GM23338 (cell line): ENCODE measurements at regions not wholly inside any gene's neighbourhood (a gene's known extent, or its start where the extent isn't known, plus 50 kb on each side); places are given as distances from the start of the nearest gene placed in this dataset.

Experiments used
- CTCF ChIP-seq, 2 experiments: fragments of 200-600 bp in 1 of 2; sonication (generic) in 1 of 2; conservative IDR thresholded peaks; 2 replicates each; pipeline versions ENCODE4 v1.5.1 to v1.6.1; 2016 to 2017; ENCODE audit warnings: antibody characterized with exemption in 2 of 2, low read depth in 2 of 2, mild to moderate bottlenecking in 2 of 2, moderate library complexity in 1 of 2
- ETS1 ChIP-seq: IDR thresholded peaks from 2 replicates; pipeline ENCODE4 v1.6.1; 2016; ENCODE audit warnings: antibody characterized with exemption
- EZH2 ChIP-seq: fragments of 200-600 bp; sonication (generic); IDR thresholded peaks from one replicate; pipeline ENCODE4 v1.8.0; 2017; ENCODE audit warnings: antibody characterized with exemption, mild to moderate bottlenecking, low read depth; ENCODE audit not compliant: unreplicated experiment
- EZH2phosphoT487 ChIP-seq: fragments of 200-600 bp; sonication (generic); IDR thresholded peaks from one replicate; pipeline ENCODE4 v1.8.1; 2018; ENCODE audit warnings: antibody characterized with exemption; ENCODE audit not compliant: unreplicated experiment
- POLR2AphosphoS5 ChIP-seq: IDR thresholded peaks from 2 replicates; pipeline ENCODE4 v1.6.1; 2016; ENCODE audit warnings: antibody characterized with exemption, low read depth
- STAT1 ChIP-seq: IDR thresholded peaks from one replicate; pipeline ENCODE4 v1.6.1; 2016; ENCODE audit warnings: antibody characterized with exemption; ENCODE audit not compliant: unreplicated experiment

- no peak for TF ChIP-seq CTCF (conservative IDR thresholded peaks at IDR 0.05; ENCODE audit: low read depth in 2 of 2)
- no peak for TF ChIP-seq EZH2phosphoT487
- no peak for TF ChIP-seq POLR2AphosphoS5
- no peak for TF ChIP-seq ETS1
- no peak for TF ChIP-seq EZH2
- no peak for TF ChIP-seq STAT1
These were observed 538.1 kb downstream of the MIAT start for GRCh38 chr22:27195494-27195893.
